ENCODE measurements at regions not wholly inside any gene's neighbourhood (a gene's known extent, or its start where the extent isn't known, plus 50 kb on each side); places are given as distances from the start of the nearest gene placed in this dataset.

DNA sequence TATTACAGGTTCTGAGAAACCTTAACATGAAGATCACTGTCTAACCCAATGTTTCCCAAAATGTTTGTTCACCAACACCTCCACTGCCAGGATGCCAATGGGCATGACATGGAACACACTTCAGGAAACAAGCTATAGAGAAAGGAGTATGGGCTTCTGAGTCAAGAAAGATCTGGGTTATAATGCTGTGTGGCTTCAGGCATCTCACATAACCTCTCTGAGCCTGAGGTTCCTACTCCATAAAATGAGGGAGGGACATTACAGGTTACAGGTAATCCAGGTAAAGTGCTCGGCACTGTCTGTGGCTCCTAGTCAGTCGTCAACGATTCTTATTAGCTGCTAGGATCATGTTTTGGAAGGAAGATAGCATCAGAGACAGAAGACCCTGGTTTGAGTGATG is 126.4 kb upstream of the SMAD3 start:
- ATAC-seq (no peak), DNase-seq (ENCODE audit: extremely low read depth in 1 of 4, low spot score in 3 of 4) (no peak), FAIRE-seq (no peak)
- TF ChIP-seq PRPF4 (IDR thresholded peaks at IDR 0.05; ENCODE audit: insufficient read depth, low read depth, low read length, poor library complexity, severe bottlenecking), result no peak
- no peak for TF ChIP-seq TARDBP (IDR thresholded peaks at IDR 0.05)
- no peak for TF ChIP-seq MECOM (CRISPR knock-in tag; IDR thresholded peaks at IDR 0.05)
- 0 out of 4 replicates have a peak, but pooled peaks of 1 of the 2 experiments have one; percentile 24 for TF ChIP-seq RCOR1 (IDR thresholded peaks at IDR 0.05; ENCODE audit: borderline replicate concordance in 1 of 2, low read depth in 2 of 2, low read length in 2 of 2)
- no peak for TF ChIP-seq BCL6 (CRISPR knock-in tag; IDR thresholded peaks at IDR 0.05)
- no peak for TF ChIP-seq SRSF3 (IDR thresholded peaks at IDR 0.05; ENCODE audit: insufficient read depth, low read length)
- 0 out of 2 replicates have a peak, but pooled peaks have one; percentile 51 for TF ChIP-seq SMARCA5 (IDR thresholded peaks at IDR 0.05)
- no peak for TF ChIP-seq ZBTB1 (CRISPR knock-in tag; IDR thresholded peaks at IDR 0.05; ENCODE audit: borderline replicate concordance, low read depth)
- no peak for TF ChIP-seq POLR2B (IDR thresholded peaks at IDR 0.05; ENCODE audit: low read depth, partially characterized antibody)
- no peak for TF ChIP-seq NFYB (IDR thresholded peaks at IDR 0.05; ENCODE audit: extremely low read depth, insufficient read length)
- TF ChIP-seq TAF7 (tag; IDR thresholded peaks at IDR 0.05), result no peak
- no peak for TF ChIP-seq JUN (IDR thresholded peaks at IDR 0.05; ENCODE audit: borderline replicate concordance, low read depth, low read length)
- TF ChIP-seq JUN (CRISPR knock-in tag; IDR thresholded peaks at IDR 0.05; ENCODE audit: borderline replicate concordance), result no peak
- TF ChIP-seq STAT5A (IDR thresholded peaks at IDR 0.05; ENCODE audit: borderline replicate concordance, low read length), result no peak
- peak; percentile 69 for TF ChIP-seq ZFP36 (IDR thresholded peaks at IDR 0.05; ENCODE audit: low read depth, low read length, partially characterized antibody)
- TF ChIP-seq PPARD (CRISPR knock-in tag; IDR thresholded peaks at IDR 0.05), result no peak
- TF ChIP-seq BCOR (IDR thresholded peaks at IDR 0.05), result peak; percentile 82
- 0 out of 4 replicates have a peak, but pooled peaks of 1 of the 2 experiments have one; percentile 52 for TF ChIP-seq KDM1A (IDR thresholded peaks at IDR 0.05)
- TF ChIP-seq ZNF239 (CRISPR knock-in tag; IDR thresholded peaks at IDR 0.05), result no peak
- peak; percentile 93 for TF ChIP-seq RBM25 (IDR thresholded peaks at IDR 0.05; ENCODE audit: low read depth, low read length, severe bottlenecking)
- TF ChIP-seq LARP7 (IDR thresholded peaks at IDR 0.05), result no peak
- TF ChIP-seq, protein P1, sequence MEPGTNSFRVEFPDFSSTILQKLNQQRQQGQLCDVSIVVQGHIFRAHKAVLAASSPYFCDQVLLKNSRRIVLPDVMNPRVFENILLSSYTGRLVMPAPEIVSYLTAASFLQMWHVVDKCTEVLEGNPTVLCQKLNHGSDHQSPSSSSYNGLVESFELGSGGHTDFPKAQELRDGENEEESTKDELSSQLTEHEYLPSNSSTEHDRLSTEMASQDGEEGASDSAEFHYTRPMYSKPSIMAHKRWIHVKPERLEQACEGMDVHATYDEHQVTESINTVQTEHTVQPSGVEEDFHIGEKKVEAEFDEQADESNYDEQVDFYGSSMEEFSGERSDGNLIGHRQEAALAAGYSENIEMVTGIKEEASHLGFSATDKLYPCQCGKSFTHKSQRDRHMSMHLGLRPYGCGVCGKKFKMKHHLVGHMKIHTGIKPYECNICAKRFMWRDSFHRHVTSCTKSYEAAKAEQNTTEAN (CRISPR knock-in tag; IDR thresholded peaks at IDR 0.05), result no peak
- TF ChIP-seq PHB2 (IDR thresholded peaks at IDR 0.05; ENCODE audit: low read depth), result no peak
- Histone ChIP-seq H3K4me3 (no peak overlapping the region), H4K20me1 (replicated peaks; ENCODE audit: control insufficient read depth, insufficient read depth, low read length) (no peaks in the 10 kb centered on the region), H3K9me1 (ENCODE audit: control insufficient read depth, insufficient read depth, low read length) (no peaks in the 10 kb centered on the region), H3K4me1 (replicated peaks in 1 of 2; ENCODE audit: control insufficient read depth in 2 of 2, insufficient read depth in 2 of 2, low read length in 2 of 2) (peaks cover 0 to 10% of the 10 kb centered on the region in 2 experiments; a peak in 3 of 5 replicates), H3K36me3 (ENCODE audit: control insufficient read depth, insufficient read depth, low read length) (no peaks in the 10 kb centered on the region), H3K79me2 (ENCODE audit: control insufficient read depth, insufficient read depth, low read length) (no peaks in the 10 kb centered on the region), H3K9ac (ENCODE audit: insufficient read depth in 1 of 2, low read depth in 2 of 2, low read length in 2 of 2) (no peak overlapping the region), H3K27me3 (ENCODE audit: control insufficient read depth in 2 of 2, insufficient read depth in 2 of 2, low read length in 2 of 2) (peaks cover 0 to 14% of the 10 kb centered on the region in 2 experiments; a peak in 3 of 5 replicates), H2AFZ (ENCODE audit: low read depth, low read length) (no peak overlapping the region), H3K27ac (ENCODE audit: extremely low read depth, low read depth, low read length) (no peak overlapping the region), H3K9me3 (replicated peaks; ENCODE audit: control insufficient read depth, insufficient read depth, low read depth, low read length) (no peaks in the 10 kb centered on the region), H3K4me2 (ENCODE audit: insufficient read depth, low read length) (no peak overlapping the region)
- in situ Hi-C loops (cut with MboI), result loop anchor here (10.0 kb wide), 1 partner anchor 896 kb away; no protein-coding TSS in a partner anchor
- BruUV-seq (replicated peaks), result no TSS peak
- WGBS (ENCODE audit: insufficient coverage, low coverage, missing lambda C conversion rate), result 13% methylated on average over 3 of the region's 3 CpGs
- intact Hi-C loops (cut with micrococcal nuclease), result no loop called here
- CTCF ChIA-PET (ENCODE audit: low intra/inter-chr PET ratio), result no interaction called here
- POLR2A ChIA-PET, result interaction anchor here (1.5 kb wide), 1 partner anchor 10 kb away, joined by 6 read pairs; no protein-coding TSS in a partner anchor
